Fibroblast of the aortic adventitia (primary cell): ENCODE measurements at regions not wholly inside any gene's neighbourhood (a gene's known extent, or its start where the extent isn't known, plus 50 kb on each side); places are given as distances from the start of the nearest gene placed in this dataset.

Experiments
- DNase-seq: peaks from one replicate; pipeline ENCODE4 v3.0.0-alpha.2; 2010; ENCODE audit warnings: low read depth
- H3K4me3 ChIP-seq: 2 replicates; pipeline ENCODE4 v1.5.1; 2011; ENCODE audit warnings: low read depth, mild to moderate bottlenecking, control low read depth, low read length, moderate library complexity
- TF ChIP-seq, protein P1 (sequence below): IDR thresholded peaks from 2 replicates; pipeline ENCODE4 v1.5.1; 2011; ENCODE audit warnings: mild to moderate bottlenecking, low read length, control low read depth, inconsistent platforms; ENCODE audit not compliant: insufficient read depth

DNA sequence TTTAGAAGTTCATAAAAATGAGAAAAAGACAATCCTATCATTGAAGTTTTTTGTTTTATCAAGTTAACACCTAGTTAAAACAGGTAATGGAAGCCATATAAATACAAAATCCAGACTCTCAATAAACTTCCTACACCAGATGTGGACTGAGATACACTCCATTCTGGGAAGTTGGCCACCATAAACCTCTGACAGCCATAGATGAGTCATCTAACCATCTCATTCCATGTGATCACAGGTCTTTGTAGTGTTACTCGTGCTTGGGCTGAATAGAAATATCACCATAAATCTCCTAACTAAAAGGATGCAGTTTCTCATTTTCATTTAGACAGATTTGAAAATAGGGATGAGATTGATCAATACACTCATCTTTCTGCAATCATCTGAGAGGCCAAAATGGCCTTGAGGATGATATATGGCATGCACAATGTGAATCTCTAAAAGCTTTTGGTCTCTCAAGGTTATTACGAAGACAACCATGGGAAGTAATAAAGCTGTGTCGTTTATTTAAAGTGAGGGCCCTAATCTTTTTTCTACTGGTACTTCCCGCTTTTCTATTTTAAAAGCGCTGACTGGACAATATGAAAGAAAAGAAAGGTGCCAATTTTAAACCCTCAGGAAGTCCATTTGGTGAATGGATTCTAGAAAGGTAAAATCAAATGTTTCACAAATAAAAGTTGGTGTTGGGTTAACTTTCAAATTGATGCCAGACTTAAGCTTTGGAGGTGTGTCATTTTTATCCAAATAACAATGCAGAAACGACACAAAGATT is 155.5 kb downstream of the POLR2M start:
- TF ChIP-seq, protein P1, sequence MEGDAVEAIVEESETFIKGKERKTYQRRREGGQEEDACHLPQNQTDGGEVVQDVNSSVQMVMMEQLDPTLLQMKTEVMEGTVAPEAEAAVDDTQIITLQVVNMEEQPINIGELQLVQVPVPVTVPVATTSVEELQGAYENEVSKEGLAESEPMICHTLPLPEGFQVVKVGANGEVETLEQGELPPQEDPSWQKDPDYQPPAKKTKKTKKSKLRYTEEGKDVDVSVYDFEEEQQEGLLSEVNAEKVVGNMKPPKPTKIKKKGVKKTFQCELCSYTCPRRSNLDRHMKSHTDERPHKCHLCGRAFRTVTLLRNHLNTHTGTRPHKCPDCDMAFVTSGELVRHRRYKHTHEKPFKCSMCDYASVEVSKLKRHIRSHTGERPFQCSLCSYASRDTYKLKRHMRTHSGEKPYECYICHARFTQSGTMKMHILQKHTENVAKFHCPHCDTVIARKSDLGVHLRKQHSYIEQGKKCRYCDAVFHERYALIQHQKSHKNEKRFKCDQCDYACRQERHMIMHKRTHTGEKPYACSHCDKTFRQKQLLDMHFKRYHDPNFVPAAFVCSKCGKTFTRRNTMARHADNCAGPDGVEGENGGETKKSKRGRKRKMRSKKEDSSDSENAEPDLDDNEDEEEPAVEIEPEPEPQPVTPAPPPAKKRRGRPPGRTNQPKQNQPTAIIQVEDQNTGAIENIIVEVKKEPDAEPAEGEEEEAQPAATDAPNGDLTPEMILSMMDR: no peak
- DNase-seq: peak; percentile 84
- no peak overlapping the region for H3K4me3 ChIP-seq

- DNase-seq: no peak
- TF ChIP-seq, protein P1: no peak
- H3K4me3 ChIP-seq: no peak overlapping the region
Observed at GRCh38 chr15:57862761-57863160, 156.2 kb downstream of the POLR2M start.

DNA sequence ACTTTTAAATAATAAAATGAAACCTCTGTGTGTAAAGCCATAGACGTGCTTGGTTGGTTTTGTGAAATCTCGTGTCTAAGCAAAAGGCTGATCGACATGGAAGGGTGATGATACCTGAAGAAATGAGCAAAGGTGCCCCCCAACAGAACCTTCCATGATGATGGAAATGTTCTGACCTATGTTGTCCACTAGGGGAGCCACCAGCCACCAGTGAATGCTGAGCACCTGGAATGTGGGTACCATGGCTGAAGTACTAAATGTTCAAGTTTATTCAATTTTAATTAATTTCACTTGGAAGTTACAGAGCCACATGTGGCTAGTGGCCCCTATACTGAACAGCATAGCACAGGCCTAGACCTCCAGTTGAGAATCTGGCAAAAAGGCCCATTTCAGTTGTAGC is 158.8 kb downstream of the POLR2M start:
- H3K4me3 ChIP-seq: no peak overlapping the region
- TF ChIP-seq, protein P1: peak; percentile 53
- DNase-seq: no peak

DNA sequence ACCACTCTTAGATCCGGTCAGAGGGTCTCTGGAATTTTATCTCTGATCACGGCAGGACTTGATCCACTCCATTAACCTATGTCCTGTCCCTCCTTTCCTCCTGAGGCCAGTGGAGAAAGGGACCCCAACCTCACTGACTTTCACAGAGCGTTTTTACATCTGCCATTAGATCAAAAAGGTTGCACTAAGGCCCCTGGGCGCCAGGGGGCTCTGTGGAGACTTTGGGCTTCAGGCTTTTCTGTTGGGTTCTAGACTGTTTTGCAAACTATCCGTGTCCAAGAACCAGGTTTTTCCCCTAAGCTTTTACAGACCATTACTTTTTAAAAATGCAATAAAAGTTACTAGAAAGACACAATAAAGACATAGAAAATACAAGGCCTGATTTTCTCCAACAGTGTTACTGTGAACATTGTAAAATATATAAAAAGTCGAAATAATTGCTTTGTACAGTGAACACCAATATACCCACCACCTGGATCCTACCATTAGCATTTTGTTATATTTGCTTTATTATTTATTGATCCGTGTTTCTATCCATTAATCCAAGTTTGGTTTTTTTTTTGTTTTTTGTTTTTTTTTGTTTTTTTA is 159.7 kb downstream of the POLR2M start:
- TF ChIP-seq, protein P1: peak; percentile 87
- DNase-seq: peak; percentile 51
- no peak overlapping the region for H3K4me3 ChIP-seq

- TF ChIP-seq, protein P1: no peak
- H3K4me3 ChIP-seq: no peak overlapping the region
- DNase-seq: no peak
Observed at GRCh38 chr15:57867970-57868798, 161.7 kb downstream of the POLR2M start.

DNA sequence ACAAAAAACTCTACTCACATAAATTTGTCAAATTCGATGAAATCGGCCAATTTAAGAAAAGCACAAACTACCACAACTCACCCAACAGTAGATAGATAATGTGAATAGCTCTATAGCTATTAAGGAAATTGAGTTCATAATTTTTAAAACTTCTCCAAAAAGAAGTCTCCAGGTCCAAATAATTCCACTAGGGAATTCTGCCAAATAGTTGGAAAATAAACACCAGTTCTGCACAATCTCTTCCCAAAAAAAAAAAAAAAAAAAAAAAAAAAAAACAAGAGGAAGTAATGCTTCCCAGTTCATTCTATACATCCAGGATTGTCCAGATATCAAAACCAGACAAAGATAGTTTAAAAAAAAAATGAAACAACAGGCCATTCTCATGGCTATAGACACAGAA is 164.2 kb downstream of the POLR2M start:
- no peak for DNase-seq
- TF ChIP-seq, protein P1: no peak
- no peak overlapping the region for H3K4me3 ChIP-seq
